GM21737 (cell line): ENCODE measurements at regions not wholly inside any gene's neighbourhood (a gene's known extent, or its start where the extent isn't known, plus 50 kb on each side); places are given as distances from the start of the nearest gene placed in this dataset.

Source experiments
- ATAC-seq: cut with Tn5 transposase; IDR thresholded peaks from one replicate; pipeline ENCODE4 v1.9.1; 2021; ENCODE audit warnings: mild to moderate bottlenecking, moderate library complexity; ENCODE audit not compliant: unreplicated experiment

DNA sequence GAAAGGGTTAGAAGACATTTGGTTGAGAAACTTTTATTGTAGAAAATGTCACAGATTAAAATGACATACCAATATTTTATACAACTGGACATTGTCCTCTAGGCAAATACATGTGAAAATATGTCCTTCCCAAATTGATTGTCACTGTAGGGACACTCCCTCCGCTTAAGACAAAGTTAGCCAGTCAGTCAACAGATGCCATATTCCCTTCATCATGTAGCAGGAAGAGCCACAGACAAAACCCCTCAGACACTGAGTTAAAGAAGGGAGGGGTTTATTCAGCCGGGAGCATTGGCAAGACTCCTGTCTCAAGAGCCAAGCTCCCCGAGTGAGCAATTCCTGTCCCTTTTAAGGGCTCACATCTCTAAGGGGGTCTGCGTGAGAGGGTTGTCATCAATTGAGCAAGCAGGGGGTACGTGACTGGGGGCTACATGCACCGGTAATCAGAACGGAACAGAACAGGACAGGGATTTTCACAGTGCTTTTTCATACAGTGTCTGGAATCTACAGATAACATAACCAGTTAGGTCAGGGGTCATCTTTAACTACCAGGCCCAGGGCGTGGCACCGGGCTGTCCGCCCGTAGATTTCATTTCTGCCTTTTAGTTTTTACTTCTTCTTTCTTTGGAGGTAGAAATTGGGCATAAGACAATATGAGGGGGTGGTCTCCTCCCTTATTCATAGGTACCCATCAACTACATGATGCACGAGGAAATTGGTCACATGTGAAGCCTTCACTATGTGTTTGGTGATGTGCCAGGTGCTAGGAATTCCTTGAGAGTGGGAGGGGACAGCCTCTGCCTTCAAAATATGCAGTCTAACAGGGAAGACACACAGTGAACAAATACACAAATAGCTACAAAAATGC lies 155.7 kb upstream of the CDYL start:
- ATAC-seq: no peak

DNA sequence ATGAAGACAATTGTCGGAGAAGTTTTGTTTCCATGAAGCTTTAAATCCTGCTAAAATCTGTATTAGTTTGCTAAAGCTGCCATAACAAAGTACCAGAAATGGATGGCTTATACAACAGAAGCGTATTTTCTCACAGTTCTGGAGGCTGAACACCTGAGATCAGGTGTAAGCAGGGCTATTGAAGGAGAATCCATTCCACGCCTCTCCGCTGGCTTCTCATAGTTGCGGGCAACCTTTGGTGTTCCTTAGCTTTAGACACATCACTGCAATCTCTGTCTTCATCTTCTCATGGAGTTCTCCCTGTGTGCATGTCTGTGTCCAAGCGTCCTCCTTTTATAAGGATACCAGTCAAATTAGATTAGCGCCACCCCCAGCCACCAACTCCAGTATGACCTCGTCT lies 159.9 kb upstream of the CDYL start:
- ATAC-seq: no peak

DNA sequence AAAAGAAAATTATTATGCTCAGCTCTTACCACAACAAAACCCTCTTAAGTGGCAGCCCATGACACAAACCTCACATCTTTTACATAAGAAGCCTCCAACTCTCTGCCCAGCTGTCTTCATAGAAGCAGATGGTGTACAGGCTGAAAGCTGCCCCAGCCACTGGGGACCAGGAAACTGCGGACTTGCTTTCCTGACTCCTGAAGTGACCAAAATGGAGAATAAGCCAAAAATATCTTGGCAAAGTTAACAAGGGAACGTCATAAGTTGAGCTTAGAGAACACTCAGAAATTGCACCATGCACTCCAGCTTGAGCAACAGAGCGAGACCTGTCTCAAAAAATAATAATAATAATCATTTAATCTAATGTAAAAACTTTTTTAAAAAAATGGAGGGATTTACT lies 160.3 kb upstream of the CDYL start:
- ATAC-seq: no peak

DNA sequence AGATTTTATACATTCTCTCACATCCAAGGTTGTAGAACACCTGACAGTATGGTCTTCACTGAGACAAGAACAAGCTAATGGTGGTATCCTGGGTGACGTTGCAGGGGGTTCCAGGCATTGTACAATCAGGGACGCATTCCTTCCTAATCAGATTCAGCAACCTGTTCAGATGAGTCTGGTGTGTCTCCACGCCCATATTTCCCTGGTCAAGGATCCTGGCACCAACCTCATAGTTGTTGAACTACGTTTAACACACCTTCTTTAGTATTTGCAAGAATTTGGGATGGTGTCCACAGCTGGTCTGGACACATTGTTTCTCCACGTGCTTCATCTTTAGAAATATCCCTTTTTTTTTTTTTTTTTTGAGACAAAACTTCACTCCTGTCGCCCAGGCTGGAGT lies 161.0 kb upstream of the CDYL start:
- no peak for ATAC-seq

DNA sequence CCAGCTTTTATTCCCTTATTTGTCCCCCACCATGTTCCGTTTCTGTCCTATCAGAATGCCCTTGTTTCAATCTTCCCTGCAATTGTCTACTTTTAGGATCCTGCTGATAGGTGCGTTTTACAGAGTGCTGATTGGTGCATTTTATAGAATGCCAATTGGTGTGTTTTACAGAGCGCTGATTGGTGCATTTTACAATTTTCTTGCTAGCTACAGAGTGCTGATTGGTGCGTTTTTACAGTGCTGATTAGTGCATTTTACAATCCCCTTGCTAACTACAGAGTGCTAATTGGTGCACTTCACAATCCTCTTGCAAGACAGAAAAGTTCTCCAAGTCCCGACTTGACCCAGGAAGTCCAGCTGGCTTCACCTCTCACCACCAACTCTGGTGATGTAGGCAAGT lies 161.6 kb upstream of the CDYL start:
- ATAC-seq: no peak

DNA sequence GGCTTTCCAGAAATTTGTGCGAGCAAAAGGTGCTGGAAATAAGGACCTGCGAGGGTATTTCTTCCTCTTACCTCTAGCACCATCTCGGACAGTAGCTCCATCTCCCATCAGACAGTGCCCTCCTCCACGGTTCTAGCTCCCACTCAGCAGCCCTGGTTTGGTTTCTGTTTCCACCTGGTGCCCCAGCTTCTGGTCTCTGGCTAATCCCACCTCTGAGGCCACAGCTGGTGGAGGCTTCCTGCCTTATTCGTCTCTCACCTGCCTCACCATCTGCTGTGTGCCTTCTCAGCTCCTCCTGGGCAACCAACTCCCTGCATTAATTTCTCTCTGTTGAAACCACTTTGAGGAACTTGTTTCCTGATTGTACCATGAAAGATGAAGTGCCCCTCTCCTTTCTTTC lies 162.4 kb upstream of the CDYL start:
- ATAC-seq: no peak

DNA sequence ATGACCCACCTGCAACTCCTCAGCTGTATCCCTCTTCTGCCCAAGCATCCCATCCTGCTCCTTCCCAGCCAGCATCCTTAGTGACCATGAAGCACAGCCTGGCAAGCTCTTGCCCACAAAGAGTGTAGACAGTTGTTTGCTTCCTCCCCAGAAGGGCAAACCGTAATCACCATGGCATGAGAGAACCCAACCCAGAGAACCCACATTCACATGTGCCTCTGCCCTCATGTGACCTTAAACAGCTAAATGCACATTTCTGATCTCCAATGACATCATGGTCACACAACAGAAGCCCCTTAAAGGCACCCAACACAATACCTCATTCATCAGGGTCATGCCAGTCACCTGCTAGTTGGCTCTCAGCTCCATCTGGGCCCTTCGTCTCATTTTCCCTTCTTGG lies 162.8 kb upstream of the CDYL start:
- no peak for ATAC-seq

DNA sequence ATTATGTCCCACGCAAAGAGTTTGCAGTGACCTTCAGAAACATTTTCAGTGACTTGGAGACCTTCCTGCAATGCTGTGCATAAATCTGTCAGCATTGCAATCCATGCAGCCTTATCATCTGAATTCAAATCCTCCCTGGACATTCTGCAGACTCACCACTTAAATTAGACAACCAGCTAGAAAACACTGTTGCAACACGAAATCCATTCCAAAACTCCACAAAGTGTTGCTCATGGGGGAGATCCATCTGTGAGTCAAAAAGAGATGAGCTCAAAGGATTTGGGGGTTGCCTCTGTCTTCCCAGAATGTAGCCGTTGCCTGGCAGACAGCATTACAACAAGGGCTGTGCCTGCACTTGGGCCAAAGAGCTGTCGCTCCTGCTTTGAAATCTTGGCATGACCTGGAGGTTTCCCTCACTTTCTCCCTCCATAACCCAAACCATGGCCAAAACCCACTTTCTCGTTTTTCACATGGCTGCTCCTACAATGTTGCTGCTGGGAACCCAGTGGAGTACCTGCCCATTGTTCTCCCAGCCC lies 163.5 kb upstream of the CDYL start:
- no peak for ATAC-seq

DNA sequence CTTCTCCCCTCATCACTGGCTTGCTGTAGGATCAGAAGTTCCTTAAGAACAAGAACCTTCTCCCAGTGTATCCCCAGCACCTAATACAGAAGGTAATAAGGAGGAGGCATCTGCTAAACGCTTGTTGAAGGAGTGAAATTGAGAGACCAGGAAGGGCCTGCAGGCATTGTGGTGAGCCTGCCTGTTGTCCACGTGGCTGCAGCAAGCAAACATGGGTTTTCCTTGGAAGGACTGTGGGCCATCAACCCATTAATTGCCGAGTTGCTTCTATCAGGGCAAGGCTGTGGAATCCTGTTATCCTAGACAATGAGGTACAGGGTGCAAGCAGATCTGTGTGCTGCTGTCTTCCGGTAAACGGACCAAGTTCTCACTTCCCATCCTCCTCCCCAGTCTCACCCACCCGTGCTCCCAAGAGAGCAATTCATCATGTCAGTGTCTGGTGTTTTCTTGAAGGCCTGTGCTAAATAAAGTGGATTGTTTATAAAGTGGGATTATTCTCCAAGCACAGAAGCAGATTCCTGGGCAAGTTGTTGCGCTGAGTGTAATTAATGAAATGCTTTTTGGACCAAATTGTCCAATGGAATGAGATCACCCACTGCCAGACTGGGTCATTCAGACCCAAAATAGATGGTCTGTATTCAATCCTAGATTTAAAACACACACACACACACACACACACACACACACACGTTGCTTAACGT lies 164.6 kb upstream of the CDYL start:
- ATAC-seq: no peak

DNA sequence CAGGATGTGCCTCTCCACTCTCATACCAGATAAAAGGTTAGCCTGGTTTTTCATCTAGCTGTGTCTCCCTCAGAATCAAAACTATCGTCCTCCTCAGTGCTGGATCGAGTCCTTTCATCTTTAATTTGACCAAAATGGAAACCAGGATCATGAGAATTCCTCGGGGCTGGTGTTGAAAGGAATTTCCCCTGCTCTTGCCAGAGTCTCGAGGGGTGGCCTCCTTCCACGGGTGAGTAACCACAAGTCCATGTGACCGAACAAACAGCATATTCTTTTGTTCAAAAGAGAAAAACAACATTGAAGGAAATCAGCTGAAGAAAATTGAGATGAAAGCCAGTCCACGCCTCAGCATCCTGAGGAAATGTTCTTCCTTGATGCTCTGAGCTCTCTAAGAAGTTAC lies 165.9 kb upstream of the CDYL start:
- ATAC-seq: no peak

DNA sequence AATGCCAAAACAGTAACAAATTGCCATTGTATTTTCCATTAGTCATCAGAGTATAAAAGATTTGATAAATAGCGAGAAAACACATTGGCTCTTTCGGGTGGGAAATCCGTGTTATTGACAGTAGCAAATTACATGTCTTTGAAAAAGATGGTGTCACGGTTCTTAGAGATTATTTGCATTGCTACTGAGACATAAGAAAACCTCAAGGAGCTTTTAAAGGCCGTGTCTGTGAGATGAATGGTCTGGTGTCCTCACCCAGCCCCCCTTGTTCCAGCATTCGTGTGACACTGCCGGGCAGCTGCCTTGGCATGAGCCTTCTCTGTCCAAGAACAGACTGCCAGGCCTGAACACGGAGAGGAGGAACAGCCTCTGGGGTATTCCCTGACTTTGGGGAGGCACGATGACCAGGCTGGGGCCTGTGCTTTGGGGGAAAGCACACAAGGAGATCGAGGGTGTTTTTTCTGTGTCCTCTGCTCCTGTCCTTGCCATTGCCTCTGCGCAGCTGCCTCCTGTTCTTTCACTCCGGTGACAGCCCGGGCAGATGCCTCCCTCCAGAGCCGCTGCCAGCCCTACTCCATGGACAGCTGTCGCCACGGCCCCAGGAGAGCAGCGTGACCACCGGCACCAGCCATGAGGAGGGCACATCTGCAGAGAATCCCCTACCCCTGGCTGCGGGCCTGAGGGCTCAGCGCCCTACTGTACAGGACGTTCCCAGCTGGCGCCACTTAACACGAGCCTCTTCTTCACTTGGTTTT lies 167.7 kb upstream of the CDYL start:
- no peak for ATAC-seq

DNA sequence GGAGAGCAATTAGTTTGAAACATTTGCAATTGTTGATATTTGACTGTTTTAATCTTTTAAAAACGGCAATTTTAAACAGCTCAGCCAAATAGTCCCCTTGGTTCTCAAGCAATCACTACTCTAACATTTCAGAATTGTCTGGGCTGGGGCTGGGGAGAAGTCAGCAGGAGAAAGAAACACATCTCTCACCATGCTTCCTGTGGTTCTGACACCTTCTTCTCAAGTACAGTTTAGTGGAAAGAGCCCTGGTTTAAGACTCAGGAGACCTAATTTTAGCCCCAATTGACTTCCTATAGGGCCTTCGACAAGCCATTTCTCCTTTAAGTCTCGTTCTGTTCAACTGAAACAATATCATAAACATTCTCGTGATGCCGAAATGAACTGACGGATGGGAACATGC lies 168.4 kb upstream of the CDYL start:
- ATAC-seq: no peak

DNA sequence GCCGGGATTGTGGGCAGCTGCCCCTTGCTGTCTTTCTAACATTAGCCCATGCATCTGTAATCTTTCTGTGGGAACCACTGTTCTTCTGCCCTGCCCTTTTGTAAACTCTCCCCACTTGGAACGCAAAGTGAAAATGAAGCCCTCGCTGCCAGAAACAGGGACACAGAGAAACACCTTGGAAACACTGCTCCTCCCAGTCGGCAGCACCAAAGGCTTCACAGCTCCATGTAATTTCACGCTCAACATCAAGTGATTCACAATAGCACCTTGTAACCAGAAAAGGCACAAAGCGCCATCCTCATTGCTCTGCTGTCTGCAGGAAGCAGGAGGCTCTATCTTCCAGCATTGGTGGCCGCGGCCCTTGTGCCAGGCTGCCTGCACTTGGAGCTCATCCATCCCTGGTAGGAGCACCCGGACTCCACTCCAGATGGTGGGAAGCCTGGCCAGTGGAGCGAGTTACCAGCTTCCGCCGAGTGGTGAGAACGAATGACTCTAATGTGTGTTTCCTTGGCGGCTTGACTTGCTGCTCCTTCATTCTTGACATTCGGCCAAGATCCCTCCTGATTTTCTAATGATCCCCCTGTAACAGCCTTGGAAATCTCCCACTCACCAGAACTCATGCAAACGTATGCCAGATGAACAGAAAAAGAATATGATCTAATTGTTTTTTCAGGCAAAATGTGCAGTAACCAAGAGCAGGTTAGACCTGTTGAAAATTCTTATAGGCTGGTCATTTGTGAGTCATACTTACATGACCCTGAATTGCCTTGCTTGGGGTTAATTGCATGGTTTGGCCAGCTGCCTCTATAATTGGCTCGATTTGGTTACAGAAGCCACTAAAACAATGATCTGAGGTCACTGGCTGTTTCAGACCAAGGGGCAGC lies 169.1 kb upstream of the CDYL start:
- no peak for ATAC-seq

DNA sequence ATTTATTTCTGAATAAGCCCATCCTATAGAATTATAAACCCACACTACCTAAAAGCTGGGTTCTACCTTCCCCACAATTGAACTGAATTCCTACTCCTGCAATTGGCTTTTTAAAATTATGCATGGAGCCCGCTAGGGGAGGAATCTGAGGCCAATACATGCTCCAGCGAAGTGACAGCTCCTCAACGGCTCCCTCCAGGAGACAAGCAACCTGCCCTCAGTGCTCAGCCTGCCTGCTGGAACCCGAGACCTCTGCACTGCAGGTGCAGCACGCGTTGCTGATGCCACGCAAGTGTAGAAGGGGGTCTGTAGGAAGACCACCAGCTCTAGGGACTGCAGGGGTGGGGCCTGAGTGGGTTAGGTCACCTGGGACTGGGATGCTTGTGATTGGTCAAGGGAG lies 170.2 kb upstream of the CDYL start:
- no peak for ATAC-seq

DNA sequence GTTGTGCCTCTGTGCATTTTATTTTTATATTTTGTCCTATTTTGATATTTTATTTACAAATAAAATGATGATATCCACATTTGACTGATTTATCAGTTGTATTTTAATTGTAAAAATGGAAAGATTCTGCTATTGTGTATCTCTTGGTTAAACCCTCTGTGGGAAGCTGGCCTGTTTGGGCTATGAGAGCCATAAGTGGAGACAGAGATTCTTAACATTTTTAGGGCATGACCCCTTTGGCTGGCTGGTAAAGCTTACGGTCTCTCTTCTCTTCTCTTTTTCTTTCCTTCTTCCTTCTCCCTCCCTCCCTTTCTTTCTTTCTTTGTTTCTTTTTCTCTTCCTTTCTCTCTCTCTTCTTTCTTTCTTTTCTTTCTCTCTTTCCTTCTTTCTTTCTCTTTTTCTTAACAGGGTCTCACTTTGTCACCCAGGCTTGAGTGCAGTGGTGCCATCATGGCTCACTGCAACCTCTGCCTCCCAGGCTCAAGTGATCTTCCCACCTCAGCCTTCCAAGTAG lies 172.3 kb upstream of the CDYL start:
- ATAC-seq: no peak

DNA sequence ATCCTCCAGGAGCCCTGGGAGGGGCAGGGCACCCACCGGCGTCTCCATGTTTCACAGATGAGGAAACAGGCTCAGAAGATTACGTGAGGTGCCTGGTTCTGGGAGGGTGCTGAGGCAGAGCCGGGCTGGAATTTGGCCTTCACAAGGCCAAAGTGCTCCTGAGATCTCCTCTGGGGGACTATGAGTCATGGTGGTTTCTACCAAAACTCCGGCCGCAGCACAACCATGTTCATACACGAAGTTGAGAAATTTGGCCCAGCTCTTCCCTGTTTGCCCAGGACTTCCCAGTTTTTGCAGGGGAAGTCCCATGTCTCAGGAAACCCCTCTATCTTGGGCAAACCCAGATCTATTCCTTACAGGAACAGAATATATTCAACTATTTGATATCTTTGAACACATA lies 172.9 kb upstream of the CDYL start:
- ATAC-seq: no peak

DNA sequence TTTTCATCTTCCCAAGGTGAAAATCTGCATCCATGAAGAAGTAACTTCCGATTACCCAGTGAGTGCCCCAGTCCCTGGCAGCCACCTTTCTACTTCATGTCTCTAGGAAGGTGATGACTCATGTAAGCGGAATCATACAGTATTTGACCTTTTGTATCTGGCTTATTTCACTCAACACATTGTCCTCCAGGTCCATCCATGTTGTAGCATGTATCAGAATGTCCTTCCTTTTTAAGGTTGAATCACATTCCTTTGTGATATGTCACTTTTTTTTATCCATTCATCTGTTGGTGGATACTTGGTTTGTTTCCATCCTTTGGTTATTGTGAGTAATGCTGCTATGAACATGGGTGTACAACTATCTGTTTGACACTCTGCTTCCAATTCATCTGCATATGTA lies 176.3 kb upstream of the CDYL start:
- no peak for ATAC-seq

DNA sequence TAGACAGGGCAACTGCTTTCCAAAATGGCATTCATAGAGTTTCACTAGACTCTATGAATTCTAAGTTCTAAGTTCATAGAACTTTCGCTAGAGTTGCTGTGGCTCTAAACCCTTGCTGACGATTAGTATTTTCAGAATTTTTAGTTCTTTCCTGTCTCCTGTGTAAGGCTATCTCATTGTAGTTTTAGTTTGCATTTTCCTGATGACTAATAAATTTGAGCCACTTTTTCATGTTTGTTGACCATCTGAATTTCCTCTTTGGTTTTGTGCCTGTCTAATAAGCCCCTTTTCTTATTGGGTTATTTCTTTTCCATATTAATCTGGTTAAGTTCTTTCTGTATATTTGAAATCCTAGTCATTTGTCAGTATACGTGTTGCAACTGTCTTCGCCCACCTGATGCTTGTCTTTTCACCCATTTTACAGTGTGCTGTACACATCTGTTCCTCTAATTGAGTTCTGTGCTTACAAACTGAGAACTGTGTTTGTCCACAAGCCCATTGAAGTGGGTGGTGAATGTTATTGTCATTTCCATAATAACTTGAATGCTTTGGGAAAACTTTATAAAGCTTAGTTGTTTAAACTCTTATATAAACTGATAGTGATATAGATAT lies 177.7 kb upstream of the CDYL start:
- no peak for ATAC-seq

DNA sequence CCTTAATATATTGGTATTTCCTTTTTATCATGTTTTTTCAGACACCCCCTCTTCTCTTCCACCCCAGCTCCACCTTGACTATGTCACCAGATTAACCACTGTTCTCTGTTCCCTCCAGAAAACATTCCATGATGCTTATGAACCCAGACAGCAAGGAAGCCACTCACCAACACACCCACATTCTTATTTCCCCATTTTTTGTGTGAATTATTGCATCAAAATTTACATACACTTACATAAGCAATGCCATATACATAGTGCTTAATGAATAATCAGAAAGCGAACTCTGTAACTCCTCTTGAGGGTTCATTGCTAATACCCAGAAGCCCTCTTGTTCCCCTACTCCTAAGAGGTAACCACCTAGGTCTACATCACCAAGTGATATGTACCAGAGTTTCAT lies 182.3 kb upstream of the CDYL start:
- ATAC-seq: no peak

DNA sequence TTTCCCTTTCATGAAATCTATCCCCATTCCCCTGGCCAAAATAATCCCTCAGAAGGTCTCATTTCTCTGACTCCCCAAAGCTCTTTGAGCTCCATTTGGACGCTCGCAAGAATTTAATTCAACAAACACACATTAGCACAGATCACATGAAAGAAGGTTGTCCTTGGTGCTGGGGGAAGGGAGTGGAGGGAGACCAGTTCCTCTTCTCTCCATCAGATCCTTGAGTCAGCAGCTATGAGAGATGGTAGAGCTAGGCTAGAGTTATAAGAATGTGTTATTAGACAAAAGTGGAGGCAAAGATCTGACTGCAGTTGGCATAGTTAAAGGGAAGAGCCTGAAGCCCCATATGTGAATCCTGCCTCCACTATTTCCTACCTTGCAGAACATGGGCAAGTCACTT lies 184.2 kb upstream of the CDYL start:
- ATAC-seq: no peak
